Inflammatory macrophage treated with lipopolysaccharide for 4 hours (primary cell): ENCODE measurements at regions not wholly inside any gene's neighbourhood (a gene's known extent, or its start where the extent isn't known, plus 50 kb on each side); places are given as distances from the start of the nearest gene placed in this dataset.

ENCODE experiments used
- DNase-seq: peaks from one replicate; pipeline ENCODE4 v3.0.0-alpha.2; 2020

- DNase-seq = no peak
These were observed 1280.9 kb downstream of the AACS start for GRCh38 chr12:126346087-126346486.

GRCh38 chr12:126347421-126347820, 1282.2 kb downstream of the AACS start:
- DNase-seq = no peak

- no peak for DNase-seq
These were observed 1284.1 kb downstream of the AACS start for GRCh38 chr12:126349383-126349782.

- DNase-seq = no peak
These were observed 1288.4 kb downstream of the AACS start for GRCh38 chr12:126353604-126354003.

DNA sequence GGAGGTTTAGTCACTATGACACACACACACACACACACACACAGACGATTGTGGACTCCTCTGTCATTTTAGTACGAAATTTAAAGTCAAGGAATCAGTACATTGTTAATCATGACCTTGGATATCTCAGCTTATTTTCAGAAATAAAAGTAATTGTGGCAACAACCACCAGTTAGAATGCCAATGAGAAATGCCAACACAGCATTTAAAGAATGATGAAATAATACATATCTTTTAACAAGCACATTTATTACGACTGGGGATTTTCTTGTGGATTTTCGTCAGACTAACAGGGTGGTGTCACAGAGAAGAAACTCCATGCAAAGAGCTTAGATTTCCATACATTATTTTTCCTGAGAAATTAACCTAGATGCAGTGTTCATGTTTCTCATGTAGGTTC, 1289.4 kb downstream of the AACS start:
- no peak for DNase-seq

GRCh38 chr12:126355346-126355745, 1290.1 kb downstream of the AACS start:
- no peak for DNase-seq

- no peak for DNase-seq
These were observed 1293.6 kb downstream of the AACS start for GRCh38 chr12:126358806-126359205.

DNA sequence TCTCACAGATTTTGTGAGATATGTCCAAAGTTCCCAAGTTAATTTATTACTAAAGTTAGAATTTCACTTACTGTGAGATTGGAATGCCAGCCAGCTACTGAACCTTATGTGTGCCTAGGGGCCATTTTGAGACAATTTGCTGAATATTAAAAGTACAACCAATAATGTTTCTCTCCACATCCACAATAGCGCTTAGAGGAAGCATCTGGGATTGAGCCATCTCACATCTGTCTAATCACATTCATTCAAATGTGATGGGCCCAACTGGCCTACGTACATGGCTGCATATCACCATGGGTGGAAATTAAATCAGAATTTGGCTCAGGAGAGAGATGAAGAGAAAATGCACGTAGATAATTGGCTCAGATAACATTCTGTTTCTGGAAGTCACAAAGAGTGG, 1294.0 kb downstream of the AACS start:
- no peak for DNase-seq

GRCh38 chr12:126361804-126362203, 1296.6 kb downstream of the AACS start:
- no peak for DNase-seq

DNA sequence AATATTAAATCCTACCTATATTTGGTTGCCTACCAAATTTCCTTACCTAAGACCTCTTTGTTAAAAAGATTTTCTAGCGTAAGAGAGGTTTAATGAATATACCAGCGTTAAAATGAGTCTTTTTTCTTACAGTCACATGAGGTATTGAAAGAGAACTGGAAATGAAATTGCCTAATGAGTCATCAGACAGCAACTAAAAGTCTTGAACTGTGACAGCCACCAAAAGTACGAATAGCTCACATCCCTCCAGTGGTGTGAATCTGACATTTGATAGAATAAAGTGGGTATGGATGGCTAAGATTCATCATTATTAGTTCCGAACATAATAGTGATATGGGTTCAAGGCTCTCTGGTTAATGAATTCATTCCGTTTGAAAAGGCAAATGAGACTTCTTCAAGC, 1297.3 kb downstream of the AACS start:
- DNase-seq = no peak

- no peak for DNase-seq
These were observed 1297.7 kb downstream of the AACS start for GRCh38 chr12:126362964-126363363.

DNA sequence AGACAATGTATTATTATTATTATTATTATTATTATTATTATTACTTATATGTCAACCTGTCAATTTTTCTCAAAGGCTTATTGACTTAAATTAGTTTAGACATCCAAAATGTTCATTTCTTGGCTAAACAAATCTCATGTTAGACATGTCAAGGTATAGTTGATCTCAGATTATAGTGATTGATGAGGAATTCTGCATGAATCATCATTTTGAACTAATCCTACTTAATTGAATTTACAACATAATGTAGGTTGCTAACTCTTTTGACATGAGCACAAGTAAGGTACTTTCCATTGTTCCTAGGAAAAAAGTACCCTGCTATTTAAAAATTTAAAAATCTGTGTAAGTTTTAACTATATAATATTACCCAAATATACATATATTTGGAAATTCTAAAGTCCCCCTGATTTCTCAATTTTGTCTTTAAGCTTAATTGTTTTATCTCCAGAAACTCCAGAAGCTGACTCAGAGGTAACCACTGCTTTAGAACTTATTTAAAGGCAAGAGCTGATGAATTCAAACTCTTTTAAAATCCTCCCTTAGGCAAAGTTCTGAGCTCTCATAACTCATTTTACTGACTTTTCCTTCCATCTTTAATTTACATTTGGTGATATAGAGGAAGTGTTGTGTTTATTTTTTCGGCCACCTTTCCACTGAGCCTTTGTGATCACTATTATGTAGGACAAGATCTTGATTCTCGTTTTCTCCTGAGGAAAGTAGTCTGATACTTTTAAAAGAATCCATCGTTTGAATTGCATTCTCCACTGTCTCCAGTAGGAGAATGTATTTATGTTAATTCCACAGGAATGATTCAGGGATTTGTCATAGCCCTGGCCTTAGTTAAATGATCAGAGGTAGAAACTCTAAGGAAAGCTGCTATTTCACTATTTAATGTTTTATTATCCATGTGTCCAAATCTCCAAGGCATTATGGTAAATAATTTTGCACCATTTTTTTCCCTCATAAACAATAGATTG, 1304.5 kb downstream of the AACS start:
- DNase-seq = no peak

- DNase-seq = no peak
These were observed 1318.3 kb downstream of the AACS start for GRCh38 chr12:126383506-126383905.

DNA sequence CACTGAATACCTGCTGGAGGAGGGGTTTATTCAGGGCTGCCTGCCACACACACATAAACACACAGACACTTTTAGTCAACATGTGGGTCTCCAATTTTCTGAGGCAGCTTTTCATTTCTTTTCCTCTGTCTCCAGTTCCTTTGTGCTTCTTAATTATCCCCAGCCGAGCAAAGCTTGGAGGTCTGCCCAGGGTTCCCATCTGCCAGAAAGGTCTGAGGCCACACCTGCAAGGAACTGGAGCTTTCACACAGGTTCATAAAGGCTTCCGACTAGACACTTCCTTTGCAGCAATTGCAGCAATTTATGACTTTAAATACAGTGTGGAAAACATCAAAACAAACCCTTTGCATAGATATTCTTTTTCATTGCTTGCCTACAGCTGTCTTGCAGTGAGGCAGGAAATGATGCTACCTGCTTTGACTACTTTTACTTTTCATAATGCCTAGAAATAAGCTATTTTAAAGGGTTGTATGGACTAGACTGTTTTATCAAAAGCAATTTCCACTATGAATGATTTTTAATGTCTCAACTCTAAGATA, 1318.9 kb downstream of the AACS start:
- no peak for DNase-seq

GRCh38 chr12:126385785-126386184, 1320.5 kb downstream of the AACS start:
- no peak for DNase-seq

DNA sequence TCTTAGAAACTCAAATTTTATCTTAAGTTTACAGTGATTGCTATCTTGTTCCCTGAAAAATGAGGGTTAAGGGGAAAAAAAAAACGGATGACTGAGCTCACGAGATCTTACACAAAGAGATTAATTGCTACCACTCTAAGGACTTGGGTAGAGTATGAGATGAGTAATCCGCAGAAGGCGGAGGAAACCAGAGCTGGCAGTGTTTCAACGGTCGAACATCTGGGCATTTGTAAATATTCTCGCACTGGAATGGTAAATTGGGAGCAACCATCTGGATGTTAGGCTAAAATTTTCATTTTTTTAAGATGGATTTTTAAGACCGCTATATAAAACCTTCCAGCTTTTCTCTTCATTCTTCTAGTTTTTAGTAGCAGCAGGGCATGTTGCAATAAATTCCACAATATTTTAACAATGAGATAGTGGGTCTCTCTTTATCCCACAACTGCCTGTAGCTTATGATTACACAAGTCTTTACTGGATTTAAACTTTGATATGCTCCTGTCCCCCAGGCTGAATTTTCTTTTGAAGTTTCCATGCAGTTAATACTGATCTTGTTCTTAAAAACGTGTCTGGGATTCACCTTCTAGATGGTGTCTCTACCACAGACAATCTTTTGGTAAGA, 1324.1 kb downstream of the AACS start:
- DNase-seq = no peak

GRCh38 chr12:126389961-126390360, 1324.7 kb downstream of the AACS start:
- no peak for DNase-seq

DNA sequence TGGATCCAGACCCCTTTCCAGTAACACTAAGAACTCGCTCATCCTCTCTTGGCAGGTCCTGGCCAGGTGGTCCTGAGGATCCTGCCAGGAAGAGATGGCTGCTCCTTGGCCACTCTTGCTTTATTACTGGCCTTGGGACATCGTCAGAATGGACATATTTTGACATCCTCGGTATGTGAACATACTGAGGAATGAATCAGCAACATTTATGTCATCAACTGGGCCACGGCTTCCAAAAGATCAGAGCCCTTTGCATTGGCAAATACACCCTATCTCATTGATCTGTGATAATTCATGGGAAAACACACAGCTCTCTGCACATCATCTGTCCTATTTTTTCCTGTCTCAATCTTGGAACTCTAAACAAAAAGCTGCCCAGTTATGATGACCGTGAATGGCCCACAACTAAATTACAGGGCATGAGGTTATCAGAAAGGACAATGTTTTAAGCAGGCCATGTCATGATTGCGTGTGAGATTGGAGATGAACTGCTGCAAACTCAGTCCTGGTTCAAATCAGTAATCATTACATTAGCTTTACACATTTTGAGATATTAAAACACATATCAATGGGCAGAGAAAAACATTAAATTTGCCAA, 1325.8 kb downstream of the AACS start:
- no peak for DNase-seq

GRCh38 chr12:126396536-126396935, 1331.3 kb downstream of the AACS start:
- DNase-seq = no peak

DNA sequence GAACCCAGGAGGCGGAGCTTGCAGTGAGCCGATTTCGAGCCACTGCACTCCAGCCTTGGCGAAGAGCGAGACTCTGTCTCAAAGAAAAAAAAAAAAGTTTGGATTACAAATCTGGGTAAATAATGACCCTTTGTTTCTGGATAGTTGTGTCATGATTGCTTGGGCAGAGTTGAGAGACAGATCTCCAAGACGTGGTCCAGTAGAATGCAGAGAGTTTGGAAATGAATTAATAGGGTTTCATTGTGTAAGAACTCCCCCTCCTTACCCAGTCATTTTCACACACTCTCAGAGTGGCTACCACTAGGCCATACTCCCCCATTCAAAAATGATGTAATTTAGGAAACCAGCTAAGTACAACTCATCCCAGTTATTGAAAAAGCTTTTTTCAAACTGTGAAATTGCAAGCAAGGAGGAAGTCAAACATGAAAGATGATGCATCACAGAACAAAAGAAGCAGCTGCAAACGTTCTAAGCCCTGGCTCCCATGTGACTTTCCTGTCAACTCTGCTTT, 1331.9 kb downstream of the AACS start:
- no peak for DNase-seq

- no peak for DNase-seq
These were observed 1332.4 kb downstream of the AACS start for GRCh38 chr12:126397660-126398059.

DNA sequence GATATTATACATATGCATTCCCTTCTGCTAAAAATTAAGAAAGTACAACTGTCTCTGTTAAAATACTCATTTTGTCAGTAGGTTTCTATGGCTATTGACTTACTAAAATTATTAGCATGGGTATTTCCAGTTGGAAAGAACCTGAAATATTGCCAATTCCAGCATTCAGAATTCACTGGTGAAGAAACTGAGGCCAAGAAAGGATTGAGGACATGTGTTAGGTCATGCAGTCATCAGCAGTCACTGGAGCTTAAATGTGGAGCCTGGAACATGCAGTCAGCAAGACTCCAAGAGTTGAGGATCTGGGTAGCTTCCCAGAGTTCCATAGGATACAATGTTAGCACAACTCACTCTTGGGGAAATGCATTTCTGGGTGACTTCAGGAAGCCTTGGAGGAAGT, 1335.6 kb downstream of the AACS start:
- no peak for DNase-seq

DNA sequence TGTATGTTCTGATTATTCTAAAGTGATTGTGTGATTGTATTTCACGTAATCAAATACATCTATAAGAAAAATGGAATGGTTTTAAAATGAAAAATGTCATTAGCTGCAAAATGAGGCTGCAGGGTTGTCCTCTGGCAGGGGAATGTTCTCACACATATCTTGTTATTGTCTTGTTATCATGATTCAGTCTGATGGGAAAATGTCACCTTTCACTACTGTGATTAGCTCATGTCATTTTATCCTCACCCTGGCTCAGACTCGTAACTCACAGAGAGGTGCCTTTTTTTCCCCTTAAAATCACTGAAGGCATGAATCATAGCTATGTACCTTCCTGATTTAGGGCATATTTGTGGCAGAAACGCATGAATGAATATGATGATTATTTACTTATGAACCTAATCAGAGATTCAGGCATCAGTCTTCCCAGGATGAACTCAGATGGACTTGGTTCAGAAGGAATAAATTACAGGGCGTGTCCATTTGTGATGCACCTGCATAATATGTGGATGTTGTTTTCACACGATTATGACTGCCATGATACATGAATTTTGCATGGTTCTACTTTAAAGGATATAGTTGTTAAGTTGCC, 1339.2 kb downstream of the AACS start:
- DNase-seq = no peak
